ENCODE measurements at regions not wholly inside any gene's neighbourhood (a gene's known extent, or its start where the extent isn't known, plus 50 kb on each side); places are given as distances from the start of the nearest gene placed in this dataset.

- TF ChIP-seq, protein P1, sequence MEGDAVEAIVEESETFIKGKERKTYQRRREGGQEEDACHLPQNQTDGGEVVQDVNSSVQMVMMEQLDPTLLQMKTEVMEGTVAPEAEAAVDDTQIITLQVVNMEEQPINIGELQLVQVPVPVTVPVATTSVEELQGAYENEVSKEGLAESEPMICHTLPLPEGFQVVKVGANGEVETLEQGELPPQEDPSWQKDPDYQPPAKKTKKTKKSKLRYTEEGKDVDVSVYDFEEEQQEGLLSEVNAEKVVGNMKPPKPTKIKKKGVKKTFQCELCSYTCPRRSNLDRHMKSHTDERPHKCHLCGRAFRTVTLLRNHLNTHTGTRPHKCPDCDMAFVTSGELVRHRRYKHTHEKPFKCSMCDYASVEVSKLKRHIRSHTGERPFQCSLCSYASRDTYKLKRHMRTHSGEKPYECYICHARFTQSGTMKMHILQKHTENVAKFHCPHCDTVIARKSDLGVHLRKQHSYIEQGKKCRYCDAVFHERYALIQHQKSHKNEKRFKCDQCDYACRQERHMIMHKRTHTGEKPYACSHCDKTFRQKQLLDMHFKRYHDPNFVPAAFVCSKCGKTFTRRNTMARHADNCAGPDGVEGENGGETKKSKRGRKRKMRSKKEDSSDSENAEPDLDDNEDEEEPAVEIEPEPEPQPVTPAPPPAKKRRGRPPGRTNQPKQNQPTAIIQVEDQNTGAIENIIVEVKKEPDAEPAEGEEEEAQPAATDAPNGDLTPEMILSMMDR (IDR thresholded peaks at IDR 0.05): no peak
- TF ChIP-seq POLR2A (IDR thresholded peaks at IDR 0.05): no peak
These were observed 68.0 kb upstream of the CRIM1 start for GRCh38 chr2:36287363-36288275.

Measured in prostate gland (tissue), 2 donors.